ENCODE measurements at regions not wholly inside any gene's neighbourhood (a gene's known extent, or its start where the extent isn't known, plus 50 kb on each side); places are given as distances from the start of the nearest gene placed in this dataset.

DNA sequence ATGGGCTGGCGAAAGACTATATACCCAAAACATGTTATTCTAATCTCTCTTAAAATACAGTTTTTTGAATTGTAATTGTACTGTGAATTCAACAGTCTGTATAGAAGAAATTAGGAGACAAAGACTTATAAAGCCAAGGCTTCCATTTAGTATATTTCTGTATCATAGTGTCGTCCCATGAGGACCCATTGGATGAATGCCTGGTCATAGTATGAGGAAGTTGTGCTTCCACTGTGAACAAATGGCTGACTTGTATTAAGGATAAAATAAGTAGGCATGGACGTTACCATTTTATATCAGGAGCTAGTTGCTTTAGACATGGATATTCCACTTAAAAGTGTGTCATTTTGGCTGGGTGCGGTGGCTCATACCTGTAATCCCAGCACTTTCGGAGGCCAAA lies 55.9 kb upstream of the NAV3 start:
- TF ChIP-seq, protein P1, sequence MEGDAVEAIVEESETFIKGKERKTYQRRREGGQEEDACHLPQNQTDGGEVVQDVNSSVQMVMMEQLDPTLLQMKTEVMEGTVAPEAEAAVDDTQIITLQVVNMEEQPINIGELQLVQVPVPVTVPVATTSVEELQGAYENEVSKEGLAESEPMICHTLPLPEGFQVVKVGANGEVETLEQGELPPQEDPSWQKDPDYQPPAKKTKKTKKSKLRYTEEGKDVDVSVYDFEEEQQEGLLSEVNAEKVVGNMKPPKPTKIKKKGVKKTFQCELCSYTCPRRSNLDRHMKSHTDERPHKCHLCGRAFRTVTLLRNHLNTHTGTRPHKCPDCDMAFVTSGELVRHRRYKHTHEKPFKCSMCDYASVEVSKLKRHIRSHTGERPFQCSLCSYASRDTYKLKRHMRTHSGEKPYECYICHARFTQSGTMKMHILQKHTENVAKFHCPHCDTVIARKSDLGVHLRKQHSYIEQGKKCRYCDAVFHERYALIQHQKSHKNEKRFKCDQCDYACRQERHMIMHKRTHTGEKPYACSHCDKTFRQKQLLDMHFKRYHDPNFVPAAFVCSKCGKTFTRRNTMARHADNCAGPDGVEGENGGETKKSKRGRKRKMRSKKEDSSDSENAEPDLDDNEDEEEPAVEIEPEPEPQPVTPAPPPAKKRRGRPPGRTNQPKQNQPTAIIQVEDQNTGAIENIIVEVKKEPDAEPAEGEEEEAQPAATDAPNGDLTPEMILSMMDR (conservative IDR thresholded peaks at IDR 0.05 in 1 of 2, IDR thresholded peaks at IDR 0.05 in 1 of 2; ENCODE audit: extremely low read depth in 1 of 2, insufficient read depth in 1 of 2, low read depth in 1 of 2, low read length in 2 of 2), result no peak
- no peak for TF ChIP-seq EZH2 (IDR thresholded peaks at IDR 0.05; ENCODE audit: borderline replicate concordance, low read length)
